GM12878 (cell line): ENCODE measurements at regions not wholly inside any gene's neighbourhood (a gene's known extent, or its start where the extent isn't known, plus 50 kb on each side); places are given as distances from the start of the nearest gene placed in this dataset.

ENCODE experiments used
- ATAC-seq: fragments of 200-7000 bp; cut with Tn5 transposase; 3 replicates; pipeline ENCODE4 v1.9.1; 2020; ENCODE audit warnings: mild to moderate bottlenecking, moderate library complexity
- BruUV-seq: library from RNA; stranded (reverse); fragments of 400-500 nt; replicated peaks from 2 replicates; lab custom pipeline; 2021; lab: Mats Ljungman, UMichigan
- CTCF ChIA-PET: fragments of 300-600 bp; sonication (Branson Sonifier 250); formaldehyde crosslinking; extraction: SDS; loops from one replicate; lab custom pipeline; 2021; ENCODE audit warnings: inconsistent platforms; lab: Yijun Ruan, JAX
- POLR2A ChIA-PET: fragments of 350-600 bp; formaldehyde crosslinking; extraction: SDS; loops from one replicate; lab custom pipeline; 2021; ENCODE audit warnings: inconsistent platforms; lab: Charles Lee
- RAD21 ChIA-PET: fragments of 300-600 bp; sonication (Branson Sonifier 250); formaldehyde crosslinking; loops from one replicate; lab custom pipeline; 2023; ENCODE audit warnings: antibody characterized with exemption; ENCODE audit not compliant: unreplicated experiment; lab: Charles Lee
- SMC1A ChIA-PET: fragments of 300-600 bp; sonication (Branson Sonifier 250); formaldehyde crosslinking; loops from one replicate; lab custom pipeline; 2023; ENCODE audit not compliant: unreplicated experiment, uncharacterized antibody; lab: Charles Lee
- DNase-seq: peaks from one replicate; pipeline ENCODE4 v3.0.0-alpha.2; 2011; ENCODE audit warnings: low read depth, low spot score
- FAIRE-seq: peaks from 3 replicates; lab custom pipeline; 2011; peaks lifted over from hg19 to GRCh38; lab: Jason Lieb, UNC
- H2AFZ ChIP-seq: 2 replicates; pipeline ENCODE4 v1.6.0; 2011; ENCODE audit warnings: low read depth, low read length, control low read depth; ENCODE audit not compliant: control insufficient read depth
- H3K27ac ChIP-seq: 2 replicates; pipeline ENCODE4 v1.5.1; 2011; ENCODE audit warnings: control low read depth; ENCODE audit not compliant: control insufficient read depth, insufficient read depth
- H3K27me3 ChIP-seq, 2 experiments: replicated peaks in 1 of 2; 2 replicates each; pipeline versions ENCODE4 v1.6.0 to v1.6.1; 2011; ENCODE audit warnings: low read length in 1 of 2; ENCODE audit not compliant: control insufficient read depth in 2 of 2, insufficient read depth in 2 of 2
- H3K36me3 ChIP-seq, 2 experiments: 2 replicates each; pipeline ENCODE4 v1.5.1; 2011; ENCODE audit warnings: low read length in 1 of 2; ENCODE audit not compliant: control insufficient read depth in 2 of 2, insufficient read depth in 2 of 2
- H3K4me1 ChIP-seq: 2 replicates; pipeline ENCODE4 v1.6.1; 2011; ENCODE audit warnings: mild to moderate bottlenecking, low read length, moderate library complexity, mixed read lengths; ENCODE audit not compliant: control insufficient read depth, insufficient read depth
- H3K4me2 ChIP-seq: 2 replicates; pipeline ENCODE4 v1.6.0; 2011; ENCODE audit warnings: control low read depth; ENCODE audit not compliant: control insufficient read depth, insufficient read depth
- H3K4me3 ChIP-seq: fragments of 200-600 bp; sonication (generic); 2 replicates; pipeline ENCODE4 v1.5.1; 2016
- H3K79me2 ChIP-seq: 2 replicates; pipeline ENCODE4 v1.6.0; 2011; ENCODE audit warnings: low read length; ENCODE audit not compliant: control insufficient read depth, insufficient read depth
- H3K9ac ChIP-seq: 2 replicates; pipeline ENCODE4 v1.8.0; 2011; ENCODE audit warnings: low read length, control low read depth, mixed read lengths; ENCODE audit not compliant: control insufficient read depth, insufficient read depth
- H3K9me3 ChIP-seq: replicated peaks from 3 replicates; pipeline ENCODE4 v1.5.1; 2011; ENCODE audit warnings: mild to moderate bottlenecking, low read length; ENCODE audit not compliant: control insufficient read depth, insufficient read depth
- H4K20me1 ChIP-seq: 2 replicates; pipeline ENCODE4 v1.6.0; 2011; ENCODE audit not compliant: control insufficient read depth, insufficient read depth
- MYB ChIP-seq: fragments of 150-350 bp; IDR thresholded peaks from 2 replicates; pipeline ENCODE4 v1.6.1; 2014; ENCODE audit warnings: mild to moderate bottlenecking, low read depth, low read length, borderline replicate concordance
- NR2C1 ChIP-seq: fragments of 450-650 bp; IDR thresholded peaks from 2 replicates; pipeline ENCODE4 v1.6.1; 2017; ENCODE audit warnings: antibody characterized with exemption, mild to moderate bottlenecking, moderate library complexity
- REST ChIP-seq: IDR thresholded peaks from 2 replicates; pipeline ENCODE4 v1.6.1; 2012; ENCODE audit warnings: mild to moderate bottlenecking, low read depth, low read length
- SREBF1 ChIP-seq: IDR thresholded peaks from 2 replicates; pipeline ENCODE4 v1.6.1; 2012; ENCODE audit warnings: mild to moderate bottlenecking, low read length
- ZNF592 ChIP-seq: fragments of 450-650 bp; IDR thresholded peaks from 2 replicates; pipeline ENCODE4 v1.6.1; 2017; ENCODE audit warnings: mild to moderate bottlenecking, moderate library complexity
- ZSCAN29 ChIP-seq: fragments of 450-650 bp; IDR thresholded peaks from 2 replicates; pipeline ENCODE4 v1.6.1; 2017; ENCODE audit warnings: mild to moderate bottlenecking, moderate library complexity
- WGBS: methylation state at CpG from one replicate; pipeline ENCODE4 v1.1.6; 2016; ENCODE audit warnings: low lambda C conversion rate; ENCODE audit not compliant: insufficient replicate concordance, insufficient coverage; ENCODE audit errors: missing lambda C conversion rate; 5-methylcytosine and 5-hydroxymethylcytosine counted together
- in situ Hi-C: fragments of 300-500 bp; cut with MboI; formaldehyde crosslinking; loops from 9 replicates; pipeline ENCODE4 v1.14.3; 2018; ENCODE audit warnings: mixed read lengths
- intact Hi-C: fragments of 100-400 bp; cut with micrococcal nuclease; formaldehyde crosslinking; loops from one replicate; pipeline ENCODE4 v1.14.2; 2022; ENCODE audit not compliant: unreplicated experiment

- TF ChIP-seq ZNF592 = no peak
- no peak for TF ChIP-seq REST
- TF ChIP-seq, all 136 proteins: peak for 0
Observed at GRCh38 chr4:123955167-123955800, 558.7 kb downstream of the SPRY1 start (continued).

GRCh38 chr4:123956204-123956603 lies 559.6 kb downstream of the SPRY1 start:
- Histone ChIP-seq H3K4me3 (no peak overlapping the region), H3K4me1 (no peaks in the 10 kb centered on the region), H3K79me2 (no peaks in the 10 kb centered on the region), H3K27me3 (no peaks in the 10 kb centered on the region), H4K20me1 (no peaks in the 10 kb centered on the region), H3K9me3 (no peaks in the 10 kb centered on the region), H3K27ac (no peak overlapping the region), H3K9ac (no peak overlapping the region), H3K36me3 (no peaks in the 10 kb centered on the region), H3K4me2 (no peak overlapping the region), H2AFZ (no peak overlapping the region)
- no TSS peak for BruUV-seq
- no peak for FAIRE-seq
- ATAC-seq = no peak
- ChIA-PET SMC1A (interaction anchor here (0.7 kb wide), 1 partner anchor 8 kb away, joined by 4 read pairs; no protein-coding TSS in a partner anchor), RAD21 (no interaction called here), CTCF (interaction anchor here (0.6 kb wide), 1 partner anchor 362 kb away, joined by 3 read pairs; no protein-coding TSS in a partner anchor), POLR2A (no interaction called here)
- 57% methylated on average over 7 of the region's 7 CpGs for WGBS
- intact Hi-C loops (no loop called here), in situ Hi-C loops (no loop called here)
- DNase-seq = no peak
- TF ChIP-seq ZSCAN29 (no peak), ZNF592 (no peak), MYB (no peak), SREBF1 (no peak), NR2C1 (no peak)
